ENCODE measurements at regions not wholly inside any gene's neighbourhood (a gene's known extent, or its start where the extent isn't known, plus 50 kb on each side); places are given as distances from the start of the nearest gene placed in this dataset.

DNA sequence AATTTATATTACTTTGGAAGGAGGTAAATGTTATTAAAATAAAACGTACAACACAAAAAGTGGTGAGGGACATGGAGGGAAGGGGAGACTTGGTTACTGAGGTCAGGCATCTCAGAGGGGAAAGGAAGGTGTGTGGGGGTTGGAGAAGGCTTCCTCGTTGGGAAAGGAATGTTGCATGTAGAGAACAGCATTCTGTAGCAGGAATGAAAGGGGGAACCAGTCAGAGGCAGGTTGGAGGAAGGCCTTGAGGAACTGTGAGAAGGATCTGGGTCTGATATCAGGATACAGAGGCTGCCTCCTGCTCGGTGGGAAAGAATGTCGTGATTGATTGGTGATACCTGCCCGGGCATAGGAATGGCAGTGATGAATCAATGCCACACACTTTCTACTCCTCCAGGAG, 103.3 kb upstream of the ZFHX3 start:
- Histone ChIP-seq H3K4me3 (replicated peaks in 1 of 3; ENCODE audit: insufficient read depth in 1 of 3, low read depth in 2 of 3, low read length in 3 of 3) (no peak overlapping the region), H3K79me2 (ENCODE audit: insufficient read depth, low read length) (no peaks in the 10 kb centered on the region), H3K9ac (ENCODE audit: insufficient read depth, low read depth, low read length) (no peak overlapping the region), H2AFZ (ENCODE audit: low read length) (peak overlapping the region; percentile 9), H3K4me1 (ENCODE audit: insufficient read depth, low read length) (peaks cover 23% of the 10 kb centered on the region), H3K27me3 (ENCODE audit: control insufficient read depth in 1 of 2, insufficient read depth in 2 of 2, low read length in 2 of 2) (peaks cover 3% of the 10 kb centered on the region in 2 experiments; a peak in 2 of 5 replicates), H3K4me2 (ENCODE audit: low read depth, low read length) (no peak overlapping the region), H3K36me3 (replicated peaks in 1 of 2; ENCODE audit: control insufficient read depth in 1 of 2, insufficient read depth in 2 of 2, low read length in 2 of 2) (no peaks in the 10 kb centered on the region), H4K20me1 (ENCODE audit: insufficient read depth, low read length) (no peaks in the 10 kb centered on the region), H3K9me3 (ENCODE audit: low read length) (no peaks in the 10 kb centered on the region), H3K27ac (ENCODE audit: extremely low read length, insufficient read depth, low read length) (no peak overlapping the region)
- CTCF ChIA-PET (ENCODE audit: low intra/inter-chr PET ratio, low total read pairs): no interaction called here
- in situ Hi-C loops (cut with HindIII; ENCODE audit: extremely low pct_ligation_motif_present, low pct_unique_long_range_greater_than_20kb): no loop called here
- BruUV-seq (replicated peaks): no TSS peak
- intact Hi-C loops (cut with micrococcal nuclease; ENCODE audit: unreplicated experiment): no loop called here
- DNase-seq (ENCODE audit: low spot score) (no peak), FAIRE-seq (no peak), ATAC-seq (no peak)
- WGBS (ENCODE audit: low lambda C conversion rate): 66% methylated on average over 4 of the region's 5 CpGs
- POLR2A ChIA-PET: no interaction called here
- no peak for TF ChIP-seq KLF6 (CRISPR knock-in tag; IDR thresholded peaks at IDR 0.05)
- TF ChIP-seq ZNF234 (CRISPR knock-in tag; conservative IDR thresholded peaks at IDR 0.05): no peak
- no peak for TF ChIP-seq ZBTB33 (CRISPR knock-in tag; IDR thresholded peaks at IDR 0.05)
- TF ChIP-seq RFX3 (CRISPR knock-in tag; IDR thresholded peaks at IDR 0.05): no peak
- no peak for TF ChIP-seq NRL (CRISPR knock-in tag; IDR thresholded peaks at IDR 0.05; ENCODE audit: borderline replicate concordance)
- TF ChIP-seq ARNTL (CRISPR knock-in tag; IDR thresholded peaks at IDR 0.05): no peak
- no peak for TF ChIP-seq ZNF20 (CRISPR knock-in tag; IDR thresholded peaks at IDR 0.05)
- TF ChIP-seq JDP2 (CRISPR knock-in tag; IDR thresholded peaks at IDR 0.05; ENCODE audit: borderline replicate concordance): no peak
- no peak for TF ChIP-seq IRF1 (CRISPR knock-in tag; IDR thresholded peaks at IDR 0.05; ENCODE audit: low read depth)
- TF ChIP-seq EEA1 (CRISPR knock-in tag; IDR thresholded peaks at IDR 0.05; ENCODE audit: borderline replicate concordance): no peak
- TF ChIP-seq RBM39 (IDR thresholded peaks at IDR 0.05; ENCODE audit: low read depth, low read length, poor library complexity, severe bottlenecking): no peak
- TF ChIP-seq ZNF263 (CRISPR knock-in tag; IDR thresholded peaks at IDR 0.05): no peak
- TF ChIP-seq NR2C2 (CRISPR knock-in tag; IDR thresholded peaks at IDR 0.05; ENCODE audit: borderline replicate concordance): no peak
- TF ChIP-seq CBX5 (CRISPR knock-in tag; IDR thresholded peaks at IDR 0.05; ENCODE audit: borderline replicate concordance): no peak
- no peak for TF ChIP-seq IRF2 (CRISPR knock-in tag; IDR thresholded peaks at IDR 0.05)
- no peak for TF ChIP-seq POLR2AphosphoS5 (IDR thresholded peaks at IDR 0.05; ENCODE audit: low read depth, low read length)
- no peak for TF ChIP-seq ZNF709 (CRISPR knock-in tag; IDR thresholded peaks at IDR 0.05)

All from HepG2 (cell line).